COLO829 (cell line): ENCODE measurements at regions not wholly inside any gene's neighbourhood (a gene's known extent, or its start where the extent isn't known, plus 50 kb on each side); places are given as distances from the start of the nearest gene placed in this dataset.
"Not testable (repeated sequence)": the region's sequence is repeated elsewhere in the genome, so short reads cannot be mapped to it uniquely, and the experiment has no call there.

Experiments
- DNase-seq: peaks from one replicate; pipeline ENCODE4 v3.0.0; 2012; ENCODE audit warnings: low spot score

DNA sequence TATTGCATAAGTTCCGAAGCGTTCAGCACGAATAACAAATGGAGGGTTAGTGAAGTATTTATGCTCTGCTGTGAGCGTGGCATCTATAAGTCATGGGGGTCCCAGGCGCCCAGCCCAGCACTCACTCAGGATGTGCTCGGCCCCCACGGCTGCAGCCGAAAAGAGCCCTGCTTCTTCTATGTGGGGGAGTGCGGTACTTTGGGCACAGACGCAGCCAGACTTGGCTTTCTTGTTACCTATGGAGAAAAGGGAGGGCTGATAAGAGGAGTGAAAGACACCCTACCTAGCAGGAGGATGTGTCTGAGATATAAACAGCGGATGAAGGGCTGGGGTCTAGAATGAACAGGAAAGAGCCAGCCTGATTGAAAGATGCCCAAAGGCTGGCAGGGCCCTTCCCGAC, 51.4 kb downstream of the MRPL36 start:
- DNase-seq: no peak

DNA sequence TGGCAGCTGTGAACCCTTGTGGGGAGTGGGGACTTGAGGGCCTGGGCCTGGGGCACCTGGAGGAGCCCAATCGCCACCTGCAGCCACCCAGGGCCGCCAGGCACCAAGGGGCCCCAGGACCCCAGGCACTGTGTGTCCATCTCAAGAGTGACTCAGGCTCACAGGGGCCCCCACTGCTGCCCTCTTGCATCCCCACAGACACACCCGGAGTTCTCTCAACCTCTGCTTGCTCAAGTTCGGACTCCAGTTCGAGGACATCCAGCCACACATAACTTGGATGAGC, 51.9 kb downstream of the MRPL36 start:
- no peak for DNase-seq

DNA sequence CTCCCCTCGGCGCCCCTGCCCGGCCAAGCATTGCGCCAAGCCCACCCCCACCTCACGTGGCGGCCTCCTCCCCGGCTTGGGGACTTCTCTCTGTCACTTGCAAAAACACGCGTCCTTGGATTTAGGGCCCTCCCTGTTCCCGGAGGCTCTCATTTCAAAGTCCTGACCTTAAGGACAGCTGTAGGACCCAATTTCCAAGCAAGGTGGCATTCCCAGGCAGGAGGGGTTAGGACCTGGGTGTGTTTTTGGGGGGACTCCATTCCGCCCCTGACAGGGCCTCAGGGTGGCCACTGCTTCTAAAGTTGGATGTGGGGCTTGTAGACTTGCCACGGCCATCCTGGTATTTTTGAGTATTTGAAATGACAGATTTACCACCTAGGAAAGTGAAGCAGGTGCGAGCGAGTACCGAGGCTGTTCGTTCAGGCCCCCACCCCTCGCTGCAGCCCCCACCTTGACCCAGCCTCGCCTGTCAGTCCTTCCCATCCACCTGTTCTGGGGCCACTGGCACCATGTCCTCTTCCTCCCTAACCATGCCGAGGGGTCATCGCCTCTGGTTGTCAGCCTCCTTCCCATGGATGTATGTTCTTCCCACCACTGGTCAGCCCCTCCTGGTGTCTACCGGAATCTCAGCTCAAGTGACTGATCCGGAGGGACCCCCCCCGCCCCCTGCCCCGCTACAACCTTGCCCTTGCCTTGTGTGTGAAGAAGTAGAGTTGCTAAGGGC, 52.4 kb downstream of the MRPL36 start:
- DNase-seq: no peak

DNA sequence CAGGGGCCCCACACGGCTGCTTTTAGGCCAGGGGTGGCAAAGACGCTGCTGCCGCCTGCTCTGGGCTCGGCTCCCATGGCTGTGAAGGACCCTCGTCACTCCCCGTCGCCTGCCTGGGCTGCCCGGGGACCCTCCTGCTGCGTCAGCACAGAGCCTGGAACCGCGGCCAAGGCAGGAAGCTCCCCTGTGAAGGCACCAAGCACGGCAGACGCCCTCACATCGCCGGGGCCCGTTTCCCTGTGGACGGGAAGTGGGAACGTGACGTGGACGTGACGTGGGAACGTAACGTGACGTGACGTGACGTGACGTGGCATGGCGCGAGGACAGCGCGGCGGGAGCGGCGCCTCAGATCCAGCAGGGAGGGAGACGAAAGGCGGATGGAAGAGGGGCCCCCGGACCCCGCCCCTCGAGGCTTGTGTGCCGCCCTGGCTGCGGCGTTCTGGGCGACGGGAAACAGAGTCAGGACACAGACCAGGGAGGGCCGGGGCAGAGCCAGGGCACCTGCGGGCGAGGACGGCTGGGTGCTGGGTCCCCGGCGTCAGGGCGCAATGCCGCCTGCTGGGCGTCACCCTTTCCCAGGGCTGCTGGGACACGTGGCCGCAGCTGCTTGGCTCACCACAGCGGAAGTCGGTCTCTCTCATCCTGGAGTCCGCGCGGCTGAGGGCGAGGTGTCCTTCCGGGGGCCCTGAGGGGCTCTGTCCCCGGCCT, 53.1 kb downstream of the MRPL36 start:
- no peak for DNase-seq

DNA sequence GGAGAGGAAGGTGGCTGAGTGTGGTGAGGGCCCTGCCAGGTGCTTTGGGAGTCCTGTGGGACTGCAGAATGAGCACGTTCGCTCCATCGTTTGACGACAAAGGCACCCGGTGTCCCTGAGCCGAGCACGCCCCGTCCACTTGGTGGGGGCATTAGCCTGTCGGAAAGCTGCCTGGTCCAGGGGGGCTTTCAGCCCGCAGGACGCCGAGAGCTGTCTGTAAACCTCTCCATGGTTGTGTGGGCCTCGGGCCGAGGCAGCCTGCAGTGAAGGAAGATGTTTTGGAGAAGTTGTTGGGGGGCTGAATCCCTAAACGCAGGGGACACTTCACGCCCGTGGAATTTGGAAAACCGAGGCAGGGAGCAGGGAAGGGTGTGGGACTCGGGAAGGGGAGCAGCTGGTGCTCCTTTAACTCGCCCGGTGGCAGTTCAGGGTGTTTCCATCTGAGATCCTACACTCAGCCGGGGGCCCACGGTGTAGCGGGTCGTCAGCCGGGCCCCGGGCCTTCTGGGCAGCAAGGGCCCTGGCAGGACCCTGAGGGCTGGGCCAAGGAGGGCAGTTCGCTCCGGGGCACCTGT, 53.8 kb downstream of the MRPL36 start:
- no peak for DNase-seq

DNA sequence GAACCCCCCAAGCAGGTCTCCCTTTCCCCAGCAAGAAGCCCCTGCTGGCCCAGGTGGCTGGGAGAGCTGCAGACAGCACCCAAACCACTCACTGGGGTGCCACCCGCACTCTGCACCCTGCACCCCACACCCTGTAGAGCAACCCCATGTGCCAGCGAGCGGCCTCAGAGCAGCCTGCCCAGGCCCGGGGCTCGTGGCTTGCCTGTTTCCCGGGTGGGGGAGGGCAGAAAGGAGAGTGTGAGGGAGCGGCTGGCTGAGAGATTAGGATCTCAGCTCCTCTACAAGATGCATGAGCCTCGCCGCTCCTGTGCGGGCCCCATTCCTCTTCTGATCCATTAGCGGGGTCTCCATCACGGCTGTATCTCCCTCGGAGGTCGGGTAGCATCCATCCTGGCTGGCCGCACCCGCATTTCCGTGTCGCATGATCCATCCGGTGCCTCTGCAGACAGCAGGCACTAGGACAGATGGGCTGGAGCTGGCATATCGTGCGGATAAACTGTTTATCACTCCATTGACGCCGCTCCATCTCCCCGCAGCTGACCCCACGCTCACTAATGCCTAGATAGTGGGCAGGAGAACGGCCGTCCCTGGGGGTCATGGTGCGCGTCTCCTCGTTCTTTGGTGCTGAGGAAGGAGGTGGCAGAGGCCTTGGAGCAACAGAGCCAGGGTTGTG, 54.4 kb downstream of the MRPL36 start:
- DNase-seq: no peak

DNA sequence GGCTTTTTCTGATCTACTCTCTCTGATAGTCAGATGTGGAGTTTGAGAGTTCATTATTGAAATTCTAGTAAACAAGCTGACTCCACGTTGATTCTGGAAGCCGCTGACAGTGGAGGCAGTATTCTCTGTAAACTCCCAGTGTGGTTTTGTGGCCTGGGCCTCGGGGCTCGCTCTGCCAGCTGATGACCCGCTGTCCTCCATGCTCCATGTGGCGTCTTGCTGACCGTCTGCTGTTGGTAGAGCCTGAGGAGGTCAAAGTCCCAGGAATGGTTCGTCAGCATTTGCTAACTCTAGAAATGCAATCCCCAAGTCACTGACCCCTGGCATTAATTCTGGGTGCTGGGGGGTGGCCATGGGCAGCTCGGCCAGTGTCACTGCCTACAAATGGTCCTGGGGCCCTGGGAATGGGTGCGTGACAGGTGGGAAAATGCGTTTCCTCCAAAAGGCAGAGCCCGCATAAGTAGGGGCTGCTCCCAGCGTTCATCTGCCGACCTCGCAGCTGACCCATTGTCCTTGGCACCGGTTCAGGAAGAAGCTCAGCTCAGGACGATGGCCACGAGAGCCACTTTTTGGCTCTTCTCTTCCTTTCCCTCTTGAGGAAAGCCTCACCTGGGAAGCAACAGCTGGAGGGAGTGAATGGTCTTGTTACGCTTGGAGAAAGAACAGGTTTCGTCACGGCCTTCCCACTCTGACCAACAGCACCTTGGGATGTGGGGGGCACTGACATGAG, 55.1 kb downstream of the MRPL36 start:
- no peak for DNase-seq

DNA sequence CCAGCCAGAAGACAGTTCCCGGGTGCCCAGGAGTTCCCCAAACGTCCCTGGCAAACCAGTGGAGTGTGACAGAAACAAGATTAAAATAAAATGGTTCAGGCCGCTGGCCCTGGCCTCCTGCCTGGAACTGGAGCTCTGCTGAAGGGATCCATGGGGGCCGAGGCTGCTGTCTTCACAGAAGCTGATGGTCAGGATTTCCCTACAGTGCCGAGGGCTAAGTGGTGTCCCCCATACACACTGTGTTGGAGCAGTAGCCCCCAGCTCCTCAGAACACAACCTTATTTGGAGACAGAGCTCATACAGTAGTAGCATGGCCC, 55.9 kb downstream of the MRPL36 start:
- no peak for DNase-seq

DNA sequence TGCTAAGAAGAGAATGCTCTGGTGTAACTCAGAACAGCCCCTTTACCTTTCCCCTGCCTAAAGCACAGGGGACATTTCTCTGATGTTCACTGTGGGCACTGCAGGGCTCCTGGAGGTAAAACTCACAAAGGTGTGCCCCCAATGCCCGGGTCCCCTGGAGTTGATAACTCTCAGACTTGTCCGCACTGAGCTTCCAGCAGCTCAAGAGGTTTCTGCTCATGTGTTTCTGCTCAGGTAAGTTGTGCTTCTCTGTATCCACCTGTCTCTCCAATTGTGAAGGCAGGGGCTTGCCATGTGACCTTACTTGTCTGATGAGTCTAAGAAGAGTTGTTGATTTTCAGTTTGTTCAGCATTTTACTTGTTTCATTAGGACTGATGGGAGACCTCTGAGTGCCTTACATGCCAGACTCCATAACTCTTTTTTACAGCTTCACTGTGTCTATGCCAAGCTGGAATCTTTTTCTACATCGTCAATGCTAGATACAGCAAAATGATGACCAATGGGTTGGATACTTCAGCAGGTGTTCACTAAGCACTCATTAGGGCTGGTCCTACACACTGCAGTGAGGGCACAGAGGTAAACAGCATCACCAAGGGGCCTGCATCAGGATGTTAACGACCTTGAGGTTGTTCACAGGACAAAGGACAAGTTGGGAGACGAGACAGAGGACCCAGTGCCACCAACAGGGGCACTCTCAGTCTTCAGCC, 56.4 kb downstream of the MRPL36 start:
- no peak for DNase-seq

DNA sequence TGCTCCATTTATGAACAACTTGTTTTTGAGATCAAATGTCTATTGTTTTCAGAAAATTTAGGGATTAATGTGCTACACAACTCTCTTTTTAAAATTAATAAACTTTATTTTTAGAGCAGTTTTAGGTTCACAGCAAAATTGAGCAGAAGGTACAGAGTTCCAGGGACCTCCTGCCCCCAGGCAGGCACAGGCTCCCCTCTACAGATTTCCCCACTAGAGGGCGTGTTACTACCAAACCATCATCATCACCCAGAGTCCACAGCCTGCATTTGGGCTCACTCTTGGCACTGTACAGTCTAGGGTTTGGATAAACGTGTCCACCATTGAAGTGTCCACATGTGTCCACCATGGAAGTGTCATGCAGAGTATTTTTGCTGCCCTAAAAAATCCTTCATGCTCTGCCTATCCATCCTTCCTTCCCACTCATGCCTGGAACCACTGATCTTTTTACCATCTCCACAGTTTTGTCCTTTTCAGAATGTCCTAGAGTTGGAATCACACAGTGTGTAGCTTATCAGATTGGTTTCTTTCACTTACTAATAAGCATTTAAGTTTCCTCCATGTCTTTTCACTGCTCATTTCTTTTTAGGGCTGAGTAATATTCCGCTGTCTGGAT, 61.7 kb downstream of the MRPL36 start:
- DNase-seq: no peak

DNA sequence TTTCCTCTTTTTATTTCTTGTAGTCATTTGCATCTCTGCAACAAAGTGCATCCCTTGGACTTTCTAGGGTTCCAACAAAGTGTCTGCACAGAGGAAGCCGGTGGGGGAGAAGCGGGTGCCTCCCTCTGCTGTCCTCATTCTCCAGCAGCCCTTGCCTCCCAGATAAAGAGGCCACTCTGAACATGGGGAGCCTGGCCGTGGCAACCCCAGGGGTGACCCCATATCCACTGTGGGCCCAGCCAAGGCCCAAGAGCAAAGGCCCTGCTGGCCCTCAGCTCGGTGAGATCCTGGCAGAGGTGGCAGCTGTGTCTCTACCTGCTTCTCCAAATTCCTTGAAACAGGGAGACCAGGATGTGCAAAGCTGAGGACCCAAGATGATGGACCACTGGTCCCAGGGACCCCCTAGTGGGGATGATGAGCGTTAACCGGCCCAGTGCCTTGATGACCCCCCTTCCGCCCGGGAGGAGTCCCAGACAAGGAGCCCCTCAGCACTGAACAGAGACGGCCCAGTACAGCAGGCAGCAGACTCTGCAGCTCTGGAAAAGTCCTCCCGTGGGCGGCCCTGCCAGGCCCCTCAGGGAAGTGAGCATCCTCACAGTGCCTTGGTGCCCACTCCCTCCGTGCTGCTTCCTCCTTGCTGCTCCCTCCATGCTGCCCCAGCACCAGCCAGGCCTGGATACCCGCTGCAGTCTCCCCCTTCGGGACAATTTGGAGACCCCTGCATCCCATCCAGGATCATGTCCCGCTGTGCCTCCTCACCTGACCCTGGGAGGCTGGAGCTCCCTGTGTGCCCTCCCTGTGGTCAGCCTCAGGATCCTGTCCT, 62.5 kb downstream of the MRPL36 start:
- DNase-seq: no peak

DNA sequence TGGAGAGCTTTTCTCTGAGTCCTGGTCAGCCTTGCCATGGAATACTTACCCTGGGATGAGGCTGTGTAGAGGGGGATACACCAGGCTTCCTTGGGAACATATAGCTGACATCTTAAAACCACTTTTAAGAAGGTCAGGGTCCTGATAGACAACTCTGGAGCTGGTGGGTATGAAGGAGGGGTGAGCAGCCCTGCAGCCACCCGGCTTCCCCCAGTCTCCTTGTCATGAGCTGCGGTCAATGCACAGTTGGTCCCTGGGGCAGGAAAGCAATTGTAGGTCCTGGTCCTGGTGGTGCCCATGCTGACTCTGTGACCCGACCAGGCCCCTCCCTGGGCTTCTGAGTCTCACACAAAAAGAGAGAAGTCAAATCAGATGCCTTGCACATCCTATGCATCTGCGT, 63.6 kb downstream of the MRPL36 start:
- no peak for DNase-seq

DNA sequence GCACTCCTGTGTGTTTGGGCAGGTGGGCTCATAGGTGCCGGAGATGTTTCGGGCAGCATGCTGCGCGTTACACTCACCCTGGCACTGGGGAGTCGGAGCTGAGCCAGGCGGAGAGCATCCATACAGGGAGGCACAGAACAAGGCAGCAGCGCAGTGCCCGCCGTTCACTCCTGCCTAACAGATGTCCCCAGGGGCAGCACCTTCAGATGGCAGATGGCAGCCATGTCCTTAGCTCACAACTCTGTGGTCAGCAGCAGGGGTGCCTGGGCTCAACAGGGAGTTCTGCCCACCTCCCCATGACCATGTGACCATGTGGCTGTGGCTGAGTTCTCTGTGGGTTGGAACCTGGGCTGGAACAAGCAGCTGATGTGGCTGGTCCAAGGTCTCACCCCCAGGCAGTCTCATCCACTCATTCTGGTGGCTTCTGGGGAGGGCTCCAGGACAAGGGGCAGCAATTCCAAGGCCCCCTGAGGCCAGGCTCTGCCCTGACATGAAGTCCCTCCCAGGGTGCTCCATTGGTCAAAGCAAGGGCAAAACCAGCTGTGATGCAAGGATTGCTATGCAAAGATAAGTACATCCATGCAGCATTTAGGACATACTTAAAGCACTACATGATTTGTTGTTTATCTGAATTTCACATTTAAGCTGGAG, 64.2 kb downstream of the MRPL36 start:
- no peak for DNase-seq

DNA sequence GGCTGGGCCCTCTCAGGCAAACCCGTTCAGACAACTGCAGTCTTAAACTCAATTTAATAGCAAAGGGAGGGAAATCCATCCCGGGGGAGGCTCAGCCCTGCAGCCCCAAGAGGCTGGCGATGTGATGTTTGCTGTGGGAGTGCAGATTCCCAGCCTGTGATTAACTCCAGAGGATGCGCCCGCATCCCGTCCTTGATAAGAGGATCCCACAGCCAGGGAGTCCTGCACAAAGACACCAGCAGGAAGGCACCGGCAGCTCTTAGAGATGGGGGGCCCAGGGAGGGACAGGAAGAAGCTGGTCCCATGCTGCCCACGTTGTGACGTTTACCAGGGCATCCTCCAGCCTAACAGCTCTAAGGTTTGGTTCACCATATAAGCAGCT, 64.7 kb downstream of the MRPL36 start:
- DNase-seq: no peak

DNA sequence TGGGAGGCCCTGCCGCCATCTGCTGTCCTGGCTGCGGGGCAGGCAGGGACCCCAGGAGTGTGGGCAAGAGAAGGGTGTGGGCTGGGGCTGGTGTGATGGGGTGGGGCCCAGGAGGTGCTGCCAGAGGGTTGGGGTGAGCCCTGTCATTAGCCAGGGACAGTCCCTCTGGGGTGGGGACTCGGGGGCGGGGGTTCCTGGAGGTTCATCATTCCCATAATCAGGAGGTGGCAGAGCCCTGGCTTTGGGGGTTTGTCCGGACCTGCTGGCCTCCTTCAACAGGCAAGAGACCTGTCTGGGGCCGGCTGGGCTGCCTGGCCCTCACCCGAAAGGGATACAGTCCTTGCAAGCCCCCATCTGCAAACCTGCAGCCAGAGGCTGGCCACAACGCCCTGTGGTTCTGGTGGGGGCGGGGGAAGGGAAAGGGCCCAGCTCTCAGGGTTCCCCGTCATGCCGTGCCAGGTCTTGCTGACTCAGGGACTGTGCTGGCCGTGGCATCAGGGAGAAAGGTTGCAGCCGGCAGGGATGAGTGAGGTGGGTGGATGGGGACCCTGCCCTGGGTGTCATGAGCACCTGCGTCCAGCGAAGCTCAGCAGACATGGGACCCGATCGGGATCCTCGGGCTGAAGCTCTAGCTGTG, 65.2 kb downstream of the MRPL36 start:
- DNase-seq: no peak

DNA sequence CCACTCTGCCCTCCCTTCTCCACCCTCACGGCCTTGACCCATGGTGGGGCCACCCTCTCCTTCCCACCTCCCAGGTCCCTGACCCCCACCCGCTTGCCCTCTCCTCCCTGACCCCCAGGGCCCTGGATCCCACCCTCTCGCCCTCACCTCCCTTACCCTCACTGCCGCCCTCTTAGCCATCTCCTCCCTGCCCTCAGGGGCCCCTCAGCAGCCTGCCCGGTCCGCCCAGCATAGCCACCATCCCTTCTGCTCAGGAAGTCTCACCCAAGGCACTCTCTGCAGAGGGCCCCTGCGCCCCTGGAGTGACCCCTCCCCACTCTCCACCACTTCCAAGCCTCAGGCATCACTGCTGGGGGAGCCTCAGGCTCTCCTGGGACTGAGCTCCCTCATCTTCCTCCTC, 66.3 kb downstream of the MRPL36 start:
- no peak for DNase-seq

DNA sequence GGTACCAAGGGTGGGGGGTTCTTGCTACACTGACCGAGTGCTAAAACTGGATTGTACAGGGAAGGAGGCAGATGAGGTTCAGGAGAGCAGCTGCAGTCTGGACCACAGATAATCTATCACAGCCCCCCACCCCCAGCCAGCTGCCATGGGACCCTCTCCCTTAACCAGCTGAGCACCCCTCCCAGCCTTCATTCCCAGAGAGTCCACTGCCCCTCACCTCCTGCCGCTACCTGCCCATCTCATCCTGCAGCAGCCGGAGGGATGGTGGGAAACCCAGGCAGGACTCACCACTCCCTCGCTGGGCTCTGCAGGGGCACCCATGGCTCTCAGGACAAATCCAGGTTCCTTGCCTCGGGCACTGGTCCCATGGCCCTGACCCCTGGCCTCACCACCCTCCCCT, 66.7 kb downstream of the MRPL36 start:
- no peak for DNase-seq

DNA sequence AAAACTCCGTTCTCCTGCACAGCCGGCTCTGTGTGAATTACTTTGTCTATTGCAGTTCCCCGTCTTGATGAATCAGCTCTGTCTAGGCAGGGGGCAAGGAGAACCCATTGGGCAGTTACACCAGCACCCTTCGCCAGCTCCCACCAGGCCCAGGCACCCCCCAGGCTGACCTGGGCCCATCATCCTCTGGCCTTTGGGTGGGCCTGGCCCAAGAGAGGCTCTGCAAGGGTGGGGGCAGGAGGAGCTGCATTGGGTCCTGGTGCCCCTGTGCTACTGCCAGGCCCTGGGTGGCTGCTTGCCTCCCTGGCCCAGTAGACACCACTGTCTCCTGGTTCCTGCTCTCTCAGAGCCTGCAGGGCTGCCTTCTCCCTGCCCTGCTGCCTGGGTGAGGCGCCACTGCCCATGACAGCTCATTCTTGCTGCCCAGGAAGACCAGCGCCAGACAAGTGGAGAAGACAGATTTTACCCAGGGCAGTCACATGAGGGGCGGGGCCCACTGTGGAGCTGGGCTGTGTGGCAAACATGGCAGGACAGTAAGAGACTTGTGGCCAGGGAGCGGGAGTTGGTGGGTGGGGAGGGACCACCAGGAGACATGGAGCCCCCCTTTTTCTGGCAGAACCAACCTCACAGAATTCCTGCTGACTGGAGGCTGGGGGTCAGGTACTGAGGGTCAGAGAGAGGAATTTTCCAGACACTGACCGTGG, 67.2 kb downstream of the MRPL36 start:
- DNase-seq: no peak

DNA sequence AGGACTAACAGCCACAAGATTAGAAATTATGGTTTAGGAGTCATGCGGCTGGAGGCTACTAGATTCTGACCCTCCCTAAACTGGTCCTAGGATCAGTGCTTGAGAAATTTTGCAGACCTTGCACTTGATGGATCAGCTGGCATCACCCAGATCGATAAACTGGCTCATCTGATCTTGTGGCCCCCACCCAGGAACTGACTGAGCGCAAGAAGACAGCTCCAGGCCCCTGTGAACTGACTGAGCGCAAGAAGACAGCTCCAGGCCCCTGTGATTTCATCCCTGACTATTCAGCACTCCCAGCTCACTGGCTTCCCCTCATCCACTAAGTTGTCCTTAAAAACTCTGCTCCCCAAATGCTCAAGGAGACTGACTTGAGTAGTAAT, 67.8 kb downstream of the MRPL36 start:
- not testable (repeated sequence) for DNase-seq
